SK-N-MC (cell line): ENCODE measurements at regions not wholly inside any gene's neighbourhood (a gene's known extent, or its start where the extent isn't known, plus 50 kb on each side); places are given as distances from the start of the nearest gene placed in this dataset.

Experiments used
- EZH2 ChIP-seq: fragments of 200-600 bp; sonication (generic); IDR thresholded peaks from one replicate; pipeline ENCODE4 v1.6.1; 2017; ENCODE audit warnings: antibody characterized with exemption
- POLR2AphosphoS5 ChIP-seq: IDR thresholded peaks from 2 replicates; pipeline ENCODE4 v1.6.1; 2012; ENCODE audit warnings: mild to moderate bottlenecking, low read depth, low read length, borderline replicate concordance

DNA sequence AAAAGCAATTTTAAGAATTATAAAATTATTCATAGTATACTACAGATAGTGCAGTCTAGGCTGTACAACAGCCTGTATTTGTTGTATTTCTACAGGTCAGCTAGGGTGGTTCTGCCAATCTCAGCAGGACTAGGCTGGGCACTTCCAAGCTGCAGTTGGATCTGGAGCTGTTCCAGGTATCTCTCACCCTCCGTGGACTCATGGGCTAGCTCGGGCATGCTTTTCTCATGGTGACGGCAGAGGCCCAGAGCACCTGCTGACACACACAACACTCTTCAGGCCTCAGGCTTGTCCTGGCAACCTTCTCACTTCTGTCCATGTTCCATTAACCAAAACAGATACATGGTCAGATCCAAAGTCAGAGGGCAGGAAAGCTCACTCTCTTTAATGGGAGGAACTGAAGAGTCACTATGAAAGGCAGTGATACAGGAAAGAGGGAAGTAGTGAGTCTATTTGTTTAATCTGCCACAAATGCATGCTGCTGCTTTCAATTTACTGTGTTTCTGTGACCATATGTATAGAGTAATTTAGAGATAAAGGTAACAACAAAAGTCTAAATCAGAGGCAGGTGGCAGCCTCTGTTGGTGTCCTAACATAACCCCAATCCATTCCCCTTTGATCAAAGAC lies 462.4 kb upstream of the ACVR2A start:
- TF ChIP-seq POLR2AphosphoS5 (no peak), EZH2 (no peak)
